CD4-positive, alpha-beta T cell (primary cell): ENCODE measurements at regions not wholly inside any gene's neighbourhood (a gene's known extent, or its start where the extent isn't known, plus 50 kb on each side); places are given as distances from the start of the nearest gene placed in this dataset.

Experiments
- ATAC-seq: fragments of 200-7000 bp; cut with Tn5 transposase; one replicate; pipeline ENCODE4 v1.10.0; 2022; ENCODE audit warnings: mild to moderate bottlenecking; ENCODE audit not compliant: poor library complexity
- CTCF ChIA-PET: fragments of 350-600 bp; sonication (Branson Sonifier 250); formaldehyde crosslinking; loops from one replicate; lab custom pipeline; 2021; ENCODE audit warnings: antibody characterized with exemption, inconsistent platforms; lab: Charles Lee
- POLR2A ChIA-PET: fragments of 350-600 bp; sonication (Branson Sonifier 250); formaldehyde crosslinking; loops from one replicate; lab custom pipeline; 2021; ENCODE audit warnings: antibody characterized with exemption, inconsistent platforms; lab: Charles Lee
- DNase-seq, 14 experiments: peaks; one replicate each; pipeline ENCODE4 v3.0.0-alpha.2; 2013 to 2020; ENCODE audit warnings: mixed read lengths in 2 of 14
- H3K27ac ChIP-seq, 2 donors: one replicate each; pipeline versions ENCODE4 v1.5.1 to v1.7.0; 2013; ENCODE audit warnings: low read length in 2 of 2, low read depth in 1 of 2, mild to moderate bottlenecking in 1 of 2
- H3K27me3 ChIP-seq, 2 experiments: 1 replicate in 1 of 2; 2 replicates in 1 of 2; pipeline versions ENCODE4 v1.6.1 to v1.7.0; 2013; ENCODE audit warnings: low read length in 2 of 2, control low read depth in 1 of 2, mild to moderate bottlenecking in 1 of 2, moderate library complexity in 1 of 2; ENCODE audit not compliant: insufficient read depth in 2 of 2, control insufficient read depth in 1 of 2
- H3K36me3 ChIP-seq: one replicate; pipeline ENCODE4 v1.6.1; 2013; ENCODE audit warnings: low read length, control low read depth; ENCODE audit not compliant: insufficient read depth
- H3K4me1 ChIP-seq: one replicate; pipeline ENCODE4 v1.6.1; 2013; ENCODE audit warnings: low read length, control low read depth; ENCODE audit not compliant: insufficient read depth
- H3K4me3 ChIP-seq: one replicate; pipeline ENCODE4 v1.5.1; 2013; ENCODE audit warnings: mild to moderate bottlenecking, low read length, moderate library complexity
- H3K9me3 ChIP-seq, 2 experiments: 1 replicate in 1 of 2; 2 replicates in 1 of 2; pipeline versions ENCODE4 v1.6.1 to v1.7.0; 2013; ENCODE audit warnings: low read length in 2 of 2, mild to moderate bottlenecking in 2 of 2, control low read depth in 1 of 2, moderate library complexity in 1 of 2; ENCODE audit not compliant: control insufficient read depth in 1 of 2, insufficient read depth in 1 of 2
- H3K27ac Mint-ChIP-seq: one replicate; pipeline ENCODE4 v1.8.0; 2020; ENCODE audit warnings: mixed read lengths
- H3K27me3 Mint-ChIP-seq: one replicate; pipeline ENCODE4 v1.8.0; 2021; ENCODE audit warnings: mixed read lengths
- H3K36me3 Mint-ChIP-seq: one replicate; pipeline ENCODE4 v1.8.0; 2021; ENCODE audit warnings: low read depth, mixed read lengths
- H3K4me1 Mint-ChIP-seq: one replicate; pipeline ENCODE4 v1.8.0; 2021; ENCODE audit warnings: low read depth, mixed read lengths
- H3K4me3 Mint-ChIP-seq: one replicate; pipeline ENCODE4 v1.8.0; 2020; ENCODE audit warnings: mild to moderate bottlenecking, mixed read lengths
- H3K9me3 Mint-ChIP-seq: one replicate; pipeline ENCODE4 v1.8.0; 2020; ENCODE audit warnings: mixed read lengths
- CTCF ChIP-seq: fragments of 200-600 bp; IDR thresholded peaks from one replicate; pipeline ENCODE4 v1.8.0; 2022; ENCODE audit warnings: antibody characterized with exemption, mild to moderate bottlenecking
- intact Hi-C, 2 experiments: fragments of 100-400 bp; cut with DNase I in 1 of 2; cut with micrococcal nuclease in 1 of 2; formaldehyde crosslinking; loops; one replicate each; pipeline versions ENCODE4 v1.15.1 to v1.9.0; 2023 to 2025; cut with DNase I, micrococcal nuclease

GRCh38 chr5:124157320-124157719 is 589.1 kb downstream of the ZNF608 start:
- CTCF ChIA-PET, result no interaction called here
- Histone ChIP-seq H3K9me3 (peaks cover 0 to 16% of the 10 kb centered on the region in 2 experiments), H3K27me3 (no peaks in the 10 kb centered on the region), H3K27ac (no peak overlapping the region), H3K4me1 (no peaks in the 10 kb centered on the region), H3K36me3 (no peaks in the 10 kb centered on the region), H3K4me3 (no peak overlapping the region)
- Mint-ChIP-seq H3K27me3 (no peaks in the 10 kb centered on the region), H3K27ac (no peak overlapping the region), H3K9me3 (peaks cover 3% of the 10 kb centered on the region), H3K36me3 (no peaks in the 10 kb centered on the region), H3K4me1 (peaks cover 6% of the 10 kb centered on the region), H3K4me3 (peak overlapping the region; percentile 50)
- ATAC-seq (no peak), DNase-seq (peak in 1 of 14 experiments; percentile 4)
- TF ChIP-seq CTCF, result no peak
- intact Hi-C loops, result no loop called here
- POLR2A ChIA-PET, result no interaction called here

GRCh38 chr5:124156415-124156996 is 589.9 kb downstream of the ZNF608 start:
- ATAC-seq, result no peak
- no peak overlapping the region for H3K27ac Mint-ChIP-seq

GRCh38 chr5:124154714-124155113 is 591.7 kb downstream of the ZNF608 start:
- TF ChIP-seq CTCF, result no peak
- Mint-ChIP-seq H3K27me3 (no peaks in the 10 kb centered on the region), H3K36me3 (no peaks in the 10 kb centered on the region), H3K9me3 (peaks cover 7% of the 10 kb centered on the region), H3K27ac (no peak overlapping the region), H3K4me1 (peaks cover 6% of the 10 kb centered on the region), H3K4me3 (no peak overlapping the region)
- Histone ChIP-seq H3K27ac (no peak overlapping the region), H3K4me3 (no peak overlapping the region), H3K9me3 (peaks cover 0 to 16% of the 10 kb centered on the region in 2 experiments), H3K27me3 (no peaks in the 10 kb centered on the region), H3K36me3 (no peaks in the 10 kb centered on the region), H3K4me1 (no peaks in the 10 kb centered on the region)
- ChIA-PET POLR2A (no interaction called here), CTCF (no interaction called here)
- intact Hi-C loops, result no loop called here
- DNase-seq, result no peak
- ATAC-seq, result no peak

More at GRCh38 chr5:124156415-124156996, 589.9 kb downstream of the ZNF608 start:
- DNase-seq, result no peak
- Mint-ChIP-seq H3K36me3 (no peaks in the 10 kb centered on the region), H3K4me1 (peaks cover 6% of the 10 kb centered on the region), H3K27me3 (no peaks in the 10 kb centered on the region), H3K9me3 (peaks cover 4% of the 10 kb centered on the region), H3K4me3 (no peak overlapping the region)
- CTCF ChIA-PET, result no interaction called here
- Histone ChIP-seq H3K36me3 (no peaks in the 10 kb centered on the region), H3K4me3 (no peak overlapping the region), H3K27ac (no peak overlapping the region), H3K9me3 (peaks cover 0 to 16% of the 10 kb centered on the region in 2 experiments), H3K4me1 (no peaks in the 10 kb centered on the region), H3K27me3 (no peaks in the 10 kb centered on the region)
- POLR2A ChIA-PET, result no interaction called here
- TF ChIP-seq CTCF, result no peak
- intact Hi-C loops, result no loop called here
